ENCODE measurements at regions not wholly inside any gene's neighbourhood (a gene's known extent, or its start where the extent isn't known, plus 50 kb on each side); places are given as distances from the start of the nearest gene placed in this dataset.

DNA sequence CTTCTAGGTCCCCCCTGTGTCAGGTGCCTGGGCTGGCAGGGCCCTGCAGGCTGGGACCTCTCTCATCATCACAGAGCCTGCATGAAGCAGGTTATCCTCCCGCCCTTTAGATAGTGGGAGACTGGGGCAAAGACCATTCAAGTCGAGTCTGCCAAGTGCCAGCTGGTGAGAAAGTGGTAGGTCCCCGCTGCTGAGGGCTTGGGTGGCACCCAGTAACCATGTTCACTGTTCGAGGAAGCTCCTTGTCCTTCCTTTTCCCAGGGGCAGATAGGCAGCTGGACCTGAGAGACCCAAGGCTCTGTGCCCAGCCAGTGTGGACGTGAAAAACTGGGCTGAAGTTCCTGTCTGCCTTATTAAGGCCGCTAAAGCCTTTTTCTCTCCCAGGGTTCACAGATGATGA, 1319.8 kb downstream of the TBC1D22A start:
- no peak for TF ChIP-seq POLR2AphosphoS5 (IDR thresholded peaks at IDR 0.05; ENCODE audit: low read depth, low read length)
- TF ChIP-seq, protein P1, sequence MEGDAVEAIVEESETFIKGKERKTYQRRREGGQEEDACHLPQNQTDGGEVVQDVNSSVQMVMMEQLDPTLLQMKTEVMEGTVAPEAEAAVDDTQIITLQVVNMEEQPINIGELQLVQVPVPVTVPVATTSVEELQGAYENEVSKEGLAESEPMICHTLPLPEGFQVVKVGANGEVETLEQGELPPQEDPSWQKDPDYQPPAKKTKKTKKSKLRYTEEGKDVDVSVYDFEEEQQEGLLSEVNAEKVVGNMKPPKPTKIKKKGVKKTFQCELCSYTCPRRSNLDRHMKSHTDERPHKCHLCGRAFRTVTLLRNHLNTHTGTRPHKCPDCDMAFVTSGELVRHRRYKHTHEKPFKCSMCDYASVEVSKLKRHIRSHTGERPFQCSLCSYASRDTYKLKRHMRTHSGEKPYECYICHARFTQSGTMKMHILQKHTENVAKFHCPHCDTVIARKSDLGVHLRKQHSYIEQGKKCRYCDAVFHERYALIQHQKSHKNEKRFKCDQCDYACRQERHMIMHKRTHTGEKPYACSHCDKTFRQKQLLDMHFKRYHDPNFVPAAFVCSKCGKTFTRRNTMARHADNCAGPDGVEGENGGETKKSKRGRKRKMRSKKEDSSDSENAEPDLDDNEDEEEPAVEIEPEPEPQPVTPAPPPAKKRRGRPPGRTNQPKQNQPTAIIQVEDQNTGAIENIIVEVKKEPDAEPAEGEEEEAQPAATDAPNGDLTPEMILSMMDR (IDR thresholded peaks at IDR 0.05): no peak
- TF ChIP-seq REST (IDR thresholded peaks at IDR 0.05; ENCODE audit: insufficient read depth in 1 of 2, low read depth in 2 of 2, low read length in 1 of 2): no peak
- no peak for TF ChIP-seq SIN3A (IDR thresholded peaks at IDR 0.05; ENCODE audit: borderline replicate concordance, insufficient read depth, low read depth, low read length)
- no peak for TF ChIP-seq TCF7L2 (IDR thresholded peaks at IDR 0.05; ENCODE audit: low read depth, low read length)

All from Panc1 (cell line).